ENCODE measurements at regions not wholly inside any gene's neighbourhood (a gene's known extent, or its start where the extent isn't known, plus 50 kb on each side); places are given as distances from the start of the nearest gene placed in this dataset.

DNA sequence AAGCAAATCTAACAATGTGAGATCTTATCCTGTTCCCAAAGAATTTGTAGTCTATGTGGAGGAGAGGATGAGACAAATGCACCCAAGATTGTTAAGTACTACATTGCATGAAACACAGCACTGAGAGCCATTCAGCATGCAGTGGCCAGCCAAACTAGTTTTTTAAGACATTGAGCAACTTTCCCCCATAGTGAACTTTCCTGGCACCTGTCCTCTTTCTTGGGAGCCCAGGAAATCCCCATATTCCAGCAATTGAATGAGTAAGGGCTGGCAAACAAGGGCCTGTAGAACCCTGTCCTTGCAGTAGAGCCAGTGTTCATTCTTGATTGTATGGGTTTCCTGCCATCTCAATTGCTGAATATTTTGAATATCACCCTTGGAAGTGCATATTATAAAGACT lies 58.8 kb upstream of the FIGN start:
- ChIA-PET RAD21 (ENCODE audit: low non-redundant PET in 1 of 2, low total read pairs in 2 of 2, uncharacterized antibody in 2 of 2, unreplicated experiment in 2 of 2) (no interaction called here), POLR2A (no interaction called here), CTCF (no interaction called here)
- no TSS peak for BruUV-seq (replicated peaks)
- intact Hi-C loops (cut with micrococcal nuclease) = no loop called here
- H3K9ac ChIP-seq (ENCODE audit: low read length) = no peak overlapping the region
- H4K20me1 ChIP-seq (ENCODE audit: insufficient read depth) = no peaks in the 10 kb centered on the region
- no peaks in the 10 kb centered on the region for H3K9me3 ChIP-seq (ENCODE audit: control insufficient read depth in 1 of 2, insufficient read depth in 1 of 2, low read depth in 1 of 2, low read length in 2 of 2)
- H3K4me3 ChIP-seq (replicated peaks in 1 of 2; ENCODE audit: low read depth in 1 of 2, low read length in 2 of 2) = no peak overlapping the region
- ATAC-seq (no peak), DNase-seq (ENCODE audit: low read depth, low spot score) (no peak)
- H3K4me2 ChIP-seq (ENCODE audit: low read length) = no peak overlapping the region
- H2AFZ ChIP-seq (ENCODE audit: low read depth, low read length, poor library complexity, severe bottlenecking) = no peak overlapping the region
- H3K27me3 ChIP-seq (ENCODE audit: insufficient read depth, low read length) = peaks cover 18% of the 10 kb centered on the region
- no peak overlapping the region for H3K27ac ChIP-seq (ENCODE audit: low read depth, low read length)
- no peaks in the 10 kb centered on the region for H3K36me3 ChIP-seq (ENCODE audit: control insufficient read depth in 1 of 2, insufficient read depth in 2 of 2, low read length in 2 of 2)
- H3K9me2 ChIP-seq (ENCODE audit: insufficient read depth) = no peaks in the 10 kb centered on the region
- H3K4me1 ChIP-seq (ENCODE audit: control insufficient read depth in 1 of 2, insufficient read depth in 2 of 2, low read length in 2 of 2) = no peaks in the 10 kb centered on the region
- no peaks in the 10 kb centered on the region for H3K79me2 ChIP-seq (ENCODE audit: insufficient read depth, low read length)
- no peak for TF ChIP-seq POLR2AphosphoS5 (IDR thresholded peaks at IDR 0.05; ENCODE audit: low read depth, low read length)
- TF ChIP-seq CEBPB (IDR thresholded peaks at IDR 0.05; ENCODE audit: low read depth) = no peak
- no peak for TF ChIP-seq ZFX (IDR thresholded peaks at IDR 0.05)
- no peak for TF ChIP-seq EZH2phosphoT487 (IDR thresholded peaks at IDR 0.05; ENCODE audit: borderline replicate concordance)
- TF ChIP-seq SIN3A (IDR thresholded peaks at IDR 0.05; ENCODE audit: low read depth) = no peak
- no peak for TF ChIP-seq YY1 (IDR thresholded peaks at IDR 0.05; ENCODE audit: extremely low read depth, insufficient replicate concordance, low read depth, low read length)
- TF ChIP-seq CBX3 (IDR thresholded peaks at IDR 0.05; ENCODE audit: low read depth) = no peak
- no peak for TF ChIP-seq JUND (IDR thresholded peaks at IDR 0.05)
- no peak for TF ChIP-seq TCF7L2 (IDR thresholded peaks at IDR 0.05; ENCODE audit: borderline replicate concordance, extremely low read depth, insufficient read depth, insufficient read length)
- no peak for TF ChIP-seq EGR1 (IDR thresholded peaks at IDR 0.05; ENCODE audit: low read depth)
- TF ChIP-seq, protein P1, sequence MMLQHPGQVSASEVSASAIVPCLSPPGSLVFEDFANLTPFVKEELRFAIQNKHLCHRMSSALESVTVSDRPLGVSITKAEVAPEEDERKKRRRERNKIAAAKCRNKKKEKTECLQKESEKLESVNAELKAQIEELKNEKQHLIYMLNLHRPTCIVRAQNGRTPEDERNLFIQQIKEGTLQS (IDR thresholded peaks at IDR 0.05) = no peak
- TF ChIP-seq, protein P2, sequence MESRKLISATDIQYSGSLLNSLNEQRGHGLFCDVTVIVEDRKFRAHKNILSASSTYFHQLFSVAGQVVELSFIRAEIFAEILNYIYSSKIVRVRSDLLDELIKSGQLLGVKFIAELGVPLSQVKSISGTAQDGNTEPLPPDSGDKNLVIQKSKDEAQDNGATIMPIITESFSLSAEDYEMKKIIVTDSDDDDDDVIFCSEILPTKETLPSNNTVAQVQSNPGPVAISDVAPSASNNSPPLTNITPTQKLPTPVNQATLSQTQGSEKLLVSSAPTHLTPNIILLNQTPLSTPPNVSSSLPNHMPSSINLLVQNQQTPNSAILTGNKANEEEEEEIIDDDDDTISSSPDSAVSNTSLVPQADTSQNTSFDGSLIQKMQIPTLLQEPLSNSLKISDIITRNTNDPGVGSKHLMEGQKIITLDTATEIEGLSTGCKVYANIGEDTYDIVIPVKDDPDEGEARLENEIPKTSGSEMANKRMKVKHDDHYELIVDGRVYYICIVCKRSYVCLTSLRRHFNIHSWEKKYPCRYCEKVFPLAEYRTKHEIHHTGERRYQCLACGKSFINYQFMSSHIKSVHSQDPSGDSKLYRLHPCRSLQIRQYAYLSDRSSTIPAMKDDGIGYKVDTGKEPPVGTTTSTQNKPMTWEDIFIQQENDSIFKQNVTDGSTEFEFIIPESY (IDR thresholded peaks at IDR 0.05; ENCODE audit: extremely low read depth, insufficient replicate concordance, low read length) = no peak
- no peak for TF ChIP-seq SP1 (IDR thresholded peaks at IDR 0.05; ENCODE audit: low read depth)
- TF ChIP-seq EZH2 (IDR thresholded peaks at IDR 0.05) = no peak
